Right kidney (tissue), 1 donor: ENCODE measurements at regions not wholly inside any gene's neighbourhood (a gene's known extent, or its start where the extent isn't known, plus 50 kb on each side); places are given as distances from the start of the nearest gene placed in this dataset.
"Not testable (repeated sequence)": the region's sequence is repeated elsewhere in the genome, so short reads cannot be mapped to it uniquely, and the experiment has no call there.

Experiments
- DNase-seq: peaks from one replicate; pipeline ENCODE4 v3.0.0-alpha.2; 2016

GRCh38 chr16:85239239-85239638 is 127.0 kb upstream of the CIBAR2 start:
- no peak for DNase-seq

- DNase-seq = no peak
Measured at GRCh38 chr16:85239871-85240270, 127.6 kb upstream of the CIBAR2 start.

GRCh38 chr16:85240982-85241924 is 129.0 kb upstream of the CIBAR2 start:
- no peak for DNase-seq

- no peak for DNase-seq
Measured at GRCh38 chr16:85242140-85242539, 129.9 kb upstream of the CIBAR2 start.

- DNase-seq = no peak
Measured at GRCh38 chr16:85243308-85243707, 131.0 kb upstream of the CIBAR2 start.

- DNase-seq = not testable (repeated sequence)
Measured at GRCh38 chr16:85244452-85244851, 132.2 kb upstream of the CIBAR2 start.

GRCh38 chr16:85245307-85246172 is 133.3 kb upstream of the CIBAR2 start:
- DNase-seq = peak; percentile 73

- DNase-seq = peak; percentile 48
Measured at GRCh38 chr16:85246473-85246872, 134.2 kb upstream of the CIBAR2 start.

GRCh38 chr16:85246973-85247372 is 134.7 kb upstream of the CIBAR2 start:
- no peak for DNase-seq

- no peak for DNase-seq
Measured at GRCh38 chr16:85248342-85248741, 136.1 kb upstream of the CIBAR2 start.

GRCh38 chr16:85248857-85249256 is 136.6 kb upstream of the CIBAR2 start:
- no peak for DNase-seq

GRCh38 chr16:85249418-85250146 is 137.3 kb upstream of the CIBAR2 start:
- no peak for DNase-seq

- DNase-seq = no peak
Measured at GRCh38 chr16:85250147-85250463, 137.8 kb upstream of the CIBAR2 start.

GRCh38 chr16:85250609-85251223 is 138.4 kb upstream of the CIBAR2 start:
- no peak for DNase-seq

- no peak for DNase-seq
Measured at GRCh38 chr16:85251225-85251760, 139.0 kb upstream of the CIBAR2 start.

GRCh38 chr16:85252014-85252413 is 139.7 kb upstream of the CIBAR2 start:
- DNase-seq = no peak

- DNase-seq = no peak
Measured at GRCh38 chr16:85252461-85252860, 140.2 kb upstream of the CIBAR2 start.

GRCh38 chr16:85253084-85253941 is 141.0 kb upstream of the CIBAR2 start:
- DNase-seq = peak; percentile 65

- no peak for DNase-seq
Measured at GRCh38 chr16:85254051-85254450, 141.8 kb upstream of the CIBAR2 start.

- no peak for DNase-seq
Measured at GRCh38 chr16:85254921-85255320, 142.6 kb upstream of the CIBAR2 start.

GRCh38 chr16:85255777-85256176 is 143.5 kb upstream of the CIBAR2 start:
- no peak for DNase-seq
